Testis (tissue), 2 donors: ENCODE measurements at regions not wholly inside any gene's neighbourhood (a gene's known extent, or its start where the extent isn't known, plus 50 kb on each side); places are given as distances from the start of the nearest gene placed in this dataset.

Experiments used
- CTCF ChIP-seq, 3 experiments: fragments of 450-650 bp in 2 of 3; fragments of 200-600 bp in 1 of 3; sonication (generic) in 1 of 3; IDR thresholded peaks; one replicate each; pipeline ENCODE4 v1.5.1; 2016 to 2019; ENCODE audit warnings: antibody characterized with exemption in 3 of 3, mild to moderate bottlenecking in 2 of 3, moderate library complexity in 1 of 3
- POLR2A ChIP-seq: fragments of 450-650 bp; IDR thresholded peaks from one replicate; pipeline ENCODE4 v1.6.1; 2017; ENCODE audit warnings: antibody characterized with exemption, mild to moderate bottlenecking, moderate library complexity

- no peak for TF ChIP-seq POLR2A
- no peak for TF ChIP-seq CTCF (IDR thresholded peaks at IDR 0.05)
Measured at GRCh38 chr1:57518496-57518895, 94.6 kb upstream of the DAB1 start.
